ENCODE measurements at regions not wholly inside any gene's neighbourhood (a gene's known extent, or its start where the extent isn't known, plus 50 kb on each side); places are given as distances from the start of the nearest gene placed in this dataset.
A peak's percentile ranks its signal among the peaks of the same experiment; 100 is the strongest.

GRCh38 chr9:87118594-87118993 lies 171.3 kb upstream of the GAS1 start:
- DNase-seq (ENCODE audit: low spot score), result no peak

- DNase-seq (ENCODE audit: low spot score), result no peak
Measured at GRCh38 chr9:87119328-87119881, 172.1 kb upstream of the GAS1 start.

- no peak for DNase-seq (ENCODE audit: low spot score)
Measured at GRCh38 chr9:87120610-87121009, 173.3 kb upstream of the GAS1 start.

GRCh38 chr9:87122947-87123685 lies 175.8 kb upstream of the GAS1 start:
- DNase-seq (ENCODE audit: low spot score), result no peak

- no peak for DNase-seq (ENCODE audit: low spot score)
Measured at GRCh38 chr9:87123830-87124229, 176.5 kb upstream of the GAS1 start.

GRCh38 chr9:87125819-87126218 lies 178.5 kb upstream of the GAS1 start:
- no peak for DNase-seq (ENCODE audit: low spot score)

GRCh38 chr9:87127543-87127942 lies 180.2 kb upstream of the GAS1 start:
- DNase-seq (ENCODE audit: low spot score), result no peak

GRCh38 chr9:87127978-87128614 lies 180.8 kb upstream of the GAS1 start:
- DNase-seq (ENCODE audit: low spot score), result no peak

GRCh38 chr9:87128844-87129493 lies 181.7 kb upstream of the GAS1 start:
- no peak for DNase-seq (ENCODE audit: low spot score)

- DNase-seq (ENCODE audit: low spot score), result no peak
Measured at GRCh38 chr9:87135074-87135473, 187.8 kb upstream of the GAS1 start.

GRCh38 chr9:87137718-87138117 lies 190.4 kb upstream of the GAS1 start:
- no peak for DNase-seq (ENCODE audit: low spot score)

GRCh38 chr9:87138128-87139040 lies 191.1 kb upstream of the GAS1 start:
- DNase-seq (ENCODE audit: low spot score), result no peak

GRCh38 chr9:87139099-87139730 lies 191.9 kb upstream of the GAS1 start:
- DNase-seq (ENCODE audit: low spot score), result no peak

- DNase-seq (ENCODE audit: low spot score), result no peak
Measured at GRCh38 chr9:87140142-87140541, 192.8 kb upstream of the GAS1 start.

GRCh38 chr9:87140605-87141109 lies 193.4 kb upstream of the GAS1 start:
- DNase-seq (ENCODE audit: low spot score), result no peak

GRCh38 chr9:87141124-87141523 lies 193.8 kb upstream of the GAS1 start:
- no peak for DNase-seq (ENCODE audit: low spot score)

- DNase-seq (ENCODE audit: low spot score), result no peak
Measured at GRCh38 chr9:87146933-87147332, 199.6 kb upstream of the GAS1 start.

GRCh38 chr9:87147839-87148238 lies 200.5 kb upstream of the GAS1 start:
- no peak for DNase-seq (ENCODE audit: low spot score)

GRCh38 chr9:87148331-87149104 lies 201.2 kb upstream of the GAS1 start:
- peak; percentile 83 for DNase-seq (ENCODE audit: low spot score)

- DNase-seq (ENCODE audit: low spot score), result no peak
Measured at GRCh38 chr9:87149799-87150198, 202.5 kb upstream of the GAS1 start.
